ENCODE measurements at regions not wholly inside any gene's neighbourhood (a gene's known extent, or its start where the extent isn't known, plus 50 kb on each side); places are given as distances from the start of the nearest gene placed in this dataset.

DNA sequence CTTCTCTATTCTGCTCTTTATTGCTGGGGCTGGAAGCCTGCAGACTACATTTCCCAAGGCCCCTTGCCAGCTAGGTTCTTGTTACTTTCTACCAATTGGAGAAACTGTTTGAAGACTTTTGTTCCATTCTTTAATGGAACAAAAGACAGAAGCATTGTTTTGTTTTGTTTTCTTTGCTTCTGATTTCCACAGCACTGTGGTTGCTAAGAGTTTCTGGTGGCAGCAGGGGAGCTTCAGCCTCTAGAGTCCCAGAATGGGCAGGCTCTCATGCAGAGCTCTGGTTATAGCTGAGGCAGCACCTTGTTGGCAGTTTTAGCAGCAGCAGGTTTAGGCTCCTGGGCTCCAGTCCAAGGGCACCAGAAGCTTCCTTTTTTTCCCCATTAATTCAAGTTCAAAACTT lies 234.3 kb downstream of the ETAA1 start:
- TF ChIP-seq, protein P1, sequence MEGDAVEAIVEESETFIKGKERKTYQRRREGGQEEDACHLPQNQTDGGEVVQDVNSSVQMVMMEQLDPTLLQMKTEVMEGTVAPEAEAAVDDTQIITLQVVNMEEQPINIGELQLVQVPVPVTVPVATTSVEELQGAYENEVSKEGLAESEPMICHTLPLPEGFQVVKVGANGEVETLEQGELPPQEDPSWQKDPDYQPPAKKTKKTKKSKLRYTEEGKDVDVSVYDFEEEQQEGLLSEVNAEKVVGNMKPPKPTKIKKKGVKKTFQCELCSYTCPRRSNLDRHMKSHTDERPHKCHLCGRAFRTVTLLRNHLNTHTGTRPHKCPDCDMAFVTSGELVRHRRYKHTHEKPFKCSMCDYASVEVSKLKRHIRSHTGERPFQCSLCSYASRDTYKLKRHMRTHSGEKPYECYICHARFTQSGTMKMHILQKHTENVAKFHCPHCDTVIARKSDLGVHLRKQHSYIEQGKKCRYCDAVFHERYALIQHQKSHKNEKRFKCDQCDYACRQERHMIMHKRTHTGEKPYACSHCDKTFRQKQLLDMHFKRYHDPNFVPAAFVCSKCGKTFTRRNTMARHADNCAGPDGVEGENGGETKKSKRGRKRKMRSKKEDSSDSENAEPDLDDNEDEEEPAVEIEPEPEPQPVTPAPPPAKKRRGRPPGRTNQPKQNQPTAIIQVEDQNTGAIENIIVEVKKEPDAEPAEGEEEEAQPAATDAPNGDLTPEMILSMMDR (IDR thresholded peaks at IDR 0.05), result no peak
- TF ChIP-seq POLR2A (IDR thresholded peaks at IDR 0.05) (no peak), EP300 (IDR thresholded peaks at IDR 0.05) (no peak)

All from tibial nerve (tissue), 4 donors.